DND-41 (cell line): ENCODE measurements at regions not wholly inside any gene's neighbourhood (a gene's known extent, or its start where the extent isn't known, plus 50 kb on each side); places are given as distances from the start of the nearest gene placed in this dataset.

Experiments
- ATAC-seq: fragments of 200-7000 bp; cut with Tn5 transposase; 3 replicates; pipeline ENCODE4 v1.9.1; 2021; ENCODE audit warnings: low read depth; ENCODE audit not compliant: insufficient read depth
- DNase-seq: peaks from one replicate; pipeline ENCODE4 v3.0.0-alpha.2; 2020
- H2AFZ ChIP-seq: 2 replicates; pipeline ENCODE4 v1.6.0; 2012; ENCODE audit warnings: low read depth, low read length
- H3K27ac ChIP-seq: 2 replicates; pipeline ENCODE4 v1.5.1; 2012; ENCODE audit warnings: low read length, inconsistent platforms
- H3K27me3 ChIP-seq: fragments of 200-600 bp; sonication (generic); 2 replicates; pipeline ENCODE4 v1.6.0; 2012; ENCODE audit warnings: low read length, mild to moderate bottlenecking, inconsistent platforms; ENCODE audit not compliant: insufficient read depth, poor library complexity
- H3K36me3 ChIP-seq: 2 replicates; pipeline ENCODE4 v1.5.1; 2012; ENCODE audit warnings: low read length, inconsistent platforms; ENCODE audit not compliant: insufficient read depth
- H3K4me1 ChIP-seq: 2 replicates; pipeline ENCODE4 v1.5.1; 2012; ENCODE audit warnings: mild to moderate bottlenecking, low read length; ENCODE audit not compliant: insufficient read depth
- H3K4me2 ChIP-seq: 2 replicates; pipeline ENCODE4 v1.6.0; 2012; ENCODE audit warnings: mild to moderate bottlenecking, moderate library complexity, low read length, inconsistent platforms; ENCODE audit not compliant: insufficient read depth
- H3K4me3 ChIP-seq, 2 experiments: fragments of 200-600 bp in 1 of 2; shearing (Covaris generic) in 1 of 2; 2 replicates each; pipeline ENCODE4 v1.5.1; 2012 to 2016; ENCODE audit warnings: inconsistent platforms in 2 of 2, low read length in 2 of 2, mild to moderate bottlenecking in 2 of 2, low read depth in 1 of 2, moderate library complexity in 1 of 2
- H3K79me2 ChIP-seq: 2 replicates; pipeline ENCODE4 v1.6.0; 2012; ENCODE audit warnings: low read length, inconsistent platforms; ENCODE audit not compliant: insufficient read depth
- H3K9ac ChIP-seq: 2 replicates; pipeline ENCODE4 v1.6.0; 2012; ENCODE audit warnings: low read depth, mild to moderate bottlenecking, inconsistent platforms, low read length, moderate library complexity
- H3K9me3 ChIP-seq: 2 replicates; pipeline ENCODE4 v1.5.1; 2012; ENCODE audit warnings: low read length, moderate library complexity, mild to moderate bottlenecking, inconsistent platforms; ENCODE audit not compliant: insufficient read depth, severe bottlenecking
- H4K20me1 ChIP-seq: 2 replicates; pipeline ENCODE4 v1.6.0; 2012; ENCODE audit warnings: low read length; ENCODE audit not compliant: insufficient read depth
- CTCF ChIP-seq: IDR thresholded peaks from 2 replicates; pipeline ENCODE4 v1.5.1; 2012; ENCODE audit warnings: borderline replicate concordance, low read length, moderate library complexity, mild to moderate bottlenecking; ENCODE audit not compliant: poor library complexity, severe bottlenecking; ENCODE audit errors: extremely low read depth
- EZH2 ChIP-seq: IDR thresholded peaks from 3 replicates; pipeline ENCODE4 v1.6.1; 2012; ENCODE audit warnings: borderline replicate concordance, low read depth, mild to moderate bottlenecking, moderate library complexity, low read length, inconsistent platforms; ENCODE audit not compliant: severe bottlenecking

DNA sequence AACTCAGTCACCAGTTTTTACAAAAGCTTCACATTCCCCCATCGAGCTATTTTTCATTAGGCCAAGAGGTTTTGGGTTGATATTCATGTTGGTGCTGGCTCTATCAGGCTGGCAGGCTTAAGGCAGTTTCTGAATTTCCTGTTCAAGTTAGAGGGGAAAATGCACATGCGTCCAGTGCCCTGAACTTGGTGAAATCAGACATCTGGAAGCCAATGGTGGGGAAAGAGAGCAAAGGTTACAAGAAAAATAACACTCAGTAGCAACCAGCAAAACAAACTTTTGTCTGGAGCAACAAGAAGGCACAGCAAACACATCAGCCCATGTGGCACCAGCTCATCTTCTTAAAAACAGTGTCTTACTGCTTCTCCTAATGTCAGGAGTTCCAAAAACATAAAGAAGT, 155.6 kb upstream of the TSC22D2 start:
- TF ChIP-seq CTCF, result no peak
- no peak for TF ChIP-seq EZH2
- no peaks in the 10 kb centered on the region for H3K79me2 ChIP-seq
- no peaks in the 10 kb centered on the region for H3K36me3 ChIP-seq
- H3K9me3 ChIP-seq, result no peaks in the 10 kb centered on the region
- ATAC-seq, result no peak
- H3K9ac ChIP-seq, result no peak overlapping the region
- no peak overlapping the region for H3K4me2 ChIP-seq
- H2AFZ ChIP-seq, result no peak overlapping the region
- H4K20me1 ChIP-seq, result no peaks in the 10 kb centered on the region
- DNase-seq, result no peak
- no peak overlapping the region for H3K27ac ChIP-seq
- no peaks in the 10 kb centered on the region for H3K4me1 ChIP-seq
- H3K27me3 ChIP-seq, result peaks cover 11% of the 10 kb centered on the region
- H3K4me3 ChIP-seq, result no peak overlapping the region

DNA sequence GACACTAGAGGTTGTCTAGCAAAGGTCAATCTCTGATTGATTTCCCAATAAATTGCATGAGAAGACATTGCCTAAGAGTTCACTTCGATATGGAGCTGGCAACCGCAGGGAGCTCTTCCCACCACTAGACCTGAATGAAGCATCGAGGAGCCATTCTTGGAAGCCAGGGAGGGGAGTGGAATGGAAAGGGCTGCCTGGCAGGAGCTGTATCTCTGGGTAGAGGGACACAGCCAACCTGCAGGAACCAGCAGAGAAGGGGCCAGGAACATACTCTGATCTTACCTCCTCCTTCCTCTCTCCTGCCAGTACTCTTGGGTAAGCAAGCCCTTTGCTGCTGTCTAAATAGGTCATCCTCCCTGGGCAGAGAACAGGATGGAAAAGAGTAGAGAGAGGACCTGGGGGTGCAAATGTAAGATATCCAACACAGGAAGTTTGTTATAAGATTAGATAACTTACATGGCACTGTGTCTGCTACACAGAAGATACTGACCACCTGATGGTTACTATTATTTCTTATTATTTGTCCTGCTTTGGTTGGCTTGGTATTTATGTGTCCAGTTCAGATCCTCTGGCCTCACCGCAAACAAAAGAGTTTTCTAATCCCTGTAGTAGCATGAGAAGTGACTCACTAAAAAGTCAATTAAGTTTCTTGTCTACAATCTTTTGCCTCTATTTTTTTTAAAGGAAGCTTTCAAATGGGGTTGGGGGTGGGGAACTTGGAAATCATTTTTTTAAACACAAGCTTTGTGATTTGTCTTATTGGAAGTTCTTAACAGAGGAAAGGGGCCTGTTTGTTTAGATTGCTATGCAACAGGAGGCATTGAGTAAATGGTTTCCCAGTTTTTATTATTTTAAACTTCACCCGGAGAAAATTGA, 156.7 kb upstream of the TSC22D2 start:
- ATAC-seq (no peak), DNase-seq (no peak)
- Histone ChIP-seq H3K27ac (no peak overlapping the region), H3K9ac (no peak overlapping the region), H4K20me1 (no peaks in the 10 kb centered on the region), H3K4me2 (no peak overlapping the region), H2AFZ (no peak overlapping the region), H3K9me3 (no peaks in the 10 kb centered on the region), H3K27me3 (peaks cover 11% of the 10 kb centered on the region), H3K36me3 (no peaks in the 10 kb centered on the region), H3K4me1 (no peaks in the 10 kb centered on the region), H3K4me3 (no peak overlapping the region), H3K79me2 (no peaks in the 10 kb centered on the region)
- TF ChIP-seq CTCF, result no peak

DNA sequence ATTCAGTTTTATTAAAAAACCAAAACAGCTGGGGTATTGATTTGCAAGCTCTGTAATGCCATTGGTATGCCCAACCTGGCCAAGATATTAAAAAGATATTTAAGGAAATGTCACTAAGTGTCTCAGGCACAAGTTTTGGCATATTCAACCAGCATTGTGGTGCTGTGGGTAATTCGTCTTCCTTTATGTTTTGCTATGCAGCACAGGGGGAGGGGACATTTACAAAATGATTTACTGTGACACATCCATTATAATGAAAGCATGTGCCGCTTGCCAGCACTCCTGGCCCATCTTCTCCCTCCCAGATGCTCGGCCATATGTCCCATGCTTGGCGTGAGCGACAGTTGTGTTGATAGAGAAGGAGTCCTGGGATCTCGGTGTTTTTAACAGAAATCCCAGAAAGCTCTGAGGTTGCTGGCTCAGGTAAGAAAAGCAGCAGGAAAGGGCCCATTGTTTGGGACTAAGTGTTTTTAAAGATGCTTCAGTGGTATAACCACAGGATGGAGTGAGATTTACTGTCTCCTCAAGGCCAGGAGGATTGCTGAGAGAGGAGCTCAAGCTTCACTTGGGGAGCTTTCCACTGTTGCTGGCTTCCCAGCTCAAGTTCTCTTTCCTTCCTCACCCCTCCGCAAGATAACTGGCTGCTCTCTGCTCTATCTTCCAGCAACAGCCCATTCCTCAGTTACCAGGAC, 158.2 kb upstream of the TSC22D2 start:
- Histone ChIP-seq H3K27me3 (peaks cover 11% of the 10 kb centered on the region), H3K4me3 (no peak overlapping the region), H2AFZ (no peak overlapping the region), H4K20me1 (no peaks in the 10 kb centered on the region), H3K79me2 (no peaks in the 10 kb centered on the region), H3K4me2 (no peak overlapping the region), H3K36me3 (no peaks in the 10 kb centered on the region), H3K27ac (no peak overlapping the region), H3K4me1 (no peaks in the 10 kb centered on the region), H3K9me3 (no peaks in the 10 kb centered on the region), H3K9ac (no peak overlapping the region)
- ATAC-seq (no peak), DNase-seq (no peak)
- TF ChIP-seq CTCF (no peak), EZH2 (no peak)
